Aorta (tissue), 5 donors: ENCODE measurements at regions not wholly inside any gene's neighbourhood (a gene's known extent, or its start where the extent isn't known, plus 50 kb on each side); places are given as distances from the start of the nearest gene placed in this dataset.
"Not testable (repeated sequence)": the region's sequence is repeated elsewhere in the genome, so short reads cannot be mapped to it uniquely, and the experiment has no call there.

Experiments
- ATAC-seq: fragments of 200-7000 bp; cut with Tn5 transposase; one replicate; pipeline ENCODE4 v1.9.1; 2022; ENCODE audit warnings: moderate library complexity; ENCODE audit not compliant: low FRiP score
- DNase-seq, 2 donors: peaks; one replicate each; pipeline ENCODE4 v3.0.0-alpha.2; 2020
- H3K27ac ChIP-seq, 2 donors: one replicate each; pipeline ENCODE4 v1.5.1; 2013; ENCODE audit warnings: low read length in 2 of 2, mild to moderate bottlenecking in 2 of 2, moderate library complexity in 2 of 2, control low read depth in 1 of 2, inconsistent platforms in 1 of 2, low read depth in 1 of 2
- H3K27me3 ChIP-seq, 2 donors: one replicate each; pipeline ENCODE4 v1.6.1; 2013; ENCODE audit warnings: control low read depth in 1 of 2, low read length in 1 of 2, mild to moderate bottlenecking in 1 of 2, moderate library complexity in 1 of 2; ENCODE audit not compliant: insufficient read depth in 2 of 2, control insufficient read depth in 1 of 2
- H3K36me3 ChIP-seq, 2 donors: one replicate each; pipeline ENCODE4 v1.6.1; 2013; ENCODE audit warnings: control low read depth in 1 of 2, low read length in 1 of 2, mild to moderate bottlenecking in 1 of 2; ENCODE audit not compliant: insufficient read depth in 2 of 2, control insufficient read depth in 1 of 2
- H3K4me1 ChIP-seq, 2 donors: one replicate each; pipeline ENCODE4 v1.6.1; 2013; ENCODE audit warnings: low read length in 2 of 2, control low read depth in 1 of 2, mild to moderate bottlenecking in 1 of 2, moderate library complexity in 1 of 2; ENCODE audit not compliant: insufficient read depth in 2 of 2, control insufficient read depth in 1 of 2
- H3K4me3 ChIP-seq, 2 donors: one replicate each; pipeline ENCODE4 v1.5.1; 2013; ENCODE audit warnings: low read length in 2 of 2, control low read depth in 1 of 2, mild to moderate bottlenecking in 1 of 2
- H3K9me3 ChIP-seq: one replicate; pipeline ENCODE4 v1.6.1; 2013; ENCODE audit warnings: mild to moderate bottlenecking, low read length; ENCODE audit not compliant: control insufficient read depth
- WGBS, 2 donors: extraction: QIAGEN DNeasy Blood & Tissue Kit; methylation state at CpG; one replicate each; pipeline ENCODE4 v1.1.7; 2013; 5-methylcytosine and 5-hydroxymethylcytosine counted together
- intact Hi-C, 2 donors: fragments of 100-400 bp; cut with DNase I; formaldehyde crosslinking; loops; one replicate each; pipeline versions ENCODE4 v1.14.2 to v1.15.0; 2022
- donor health status: healthy with polysubstance abuse.
- donor health status: Bipolar disorder and iron deficiency.
- donor health status: DM: no; HTN: no; CAD: no.
- donor health status: DM: no; HTN: no; CAD: no.
- donor health status: DM: yes; HTN: yes; CAD: no.

DNA sequence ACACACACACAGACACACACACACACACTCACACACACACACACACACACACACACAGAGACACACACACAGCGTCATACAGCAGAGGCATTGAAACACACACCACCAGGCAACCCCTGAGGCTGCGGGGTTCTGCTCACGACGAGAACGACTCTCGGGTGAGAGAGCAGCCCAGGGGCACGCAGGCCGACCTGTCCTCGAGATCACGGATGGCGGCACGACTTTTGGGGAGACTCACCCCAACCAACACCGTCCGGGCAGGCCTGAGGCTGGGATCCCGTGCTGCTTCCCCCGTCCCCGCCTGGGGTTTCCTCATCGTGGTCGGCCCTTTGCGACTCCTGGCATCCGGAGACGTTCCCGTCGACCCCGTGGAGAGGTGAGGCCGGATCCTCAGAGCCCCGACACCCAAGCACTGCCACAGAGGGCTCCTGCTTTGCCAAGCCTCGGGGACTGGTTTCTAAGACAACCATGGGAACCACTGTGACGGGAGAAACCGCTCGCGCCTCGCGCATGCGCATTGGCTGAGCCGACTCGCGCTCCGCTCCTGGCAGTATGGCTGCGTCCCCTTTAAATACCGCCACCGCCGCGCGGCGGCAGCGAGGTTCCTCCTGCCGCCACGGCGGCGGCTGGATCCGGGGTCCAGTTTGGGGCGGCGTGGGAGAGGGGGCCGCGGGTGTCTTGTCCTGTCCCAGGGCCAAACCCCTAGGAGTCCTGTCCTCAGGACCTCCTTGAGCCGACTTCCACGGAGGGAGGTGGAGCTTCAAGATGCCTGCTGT, 132.3 kb upstream of the ANKRD20A1 start:
- DNase-seq, result peak; percentile 22 to 51
- H3K27ac ChIP-seq, H3K9me3 ChIP-seq, H3K36me3 ChIP-seq, ATAC-seq, H3K4me1 ChIP-seq, H3K4me3 ChIP-seq, intact Hi-C loops, H3K27me3 ChIP-seq: not testable (repeated sequence)
- 1% methylated on average over 16 to 24 of the region's 58 CpGs for WGBS, 2 donors

- H3K4me1 ChIP-seq, DNase-seq, H3K9me3 ChIP-seq, H3K27me3 ChIP-seq, H3K27ac ChIP-seq, H3K4me3 ChIP-seq, H3K36me3 ChIP-seq, ATAC-seq, intact Hi-C loops: not testable (repeated sequence)
- 53% methylated on average over 2 of the region's 4 CpGs; no CpG with 5 or more reads in 1 of the 2 donors for WGBS, 2 donors
Measured at GRCh38 chr9:67763133-67763532, 95.6 kb upstream of the ANKRD20A1 start.

- H3K27me3 ChIP-seq, intact Hi-C loops, H3K27ac ChIP-seq, H3K36me3 ChIP-seq, DNase-seq, H3K9me3 ChIP-seq, H3K4me1 ChIP-seq, H3K4me3 ChIP-seq: not testable (repeated sequence)
- WGBS, 2 donors, result 91 to 95% methylated on average over 2 of the region's 3 CpGs
- ATAC-seq, result peak; percentile 78
Measured at GRCh38 chr9:67771807-67772206, 86.9 kb upstream of the ANKRD20A1 start.

GRCh38 chr9:67800170-67800569, 58.6 kb upstream of the ANKRD20A1 start:
- H3K4me1 ChIP-seq, H3K9me3 ChIP-seq, H3K4me3 ChIP-seq, H3K27me3 ChIP-seq, intact Hi-C loops, ATAC-seq, H3K36me3 ChIP-seq, H3K27ac ChIP-seq: not testable (repeated sequence)
- DNase-seq, result peak; percentile 7 to 22
- 83 to 90% methylated on average over 3 of the region's 7 CpGs for WGBS, 2 donors
